ENCODE measurements at regions not wholly inside any gene's neighbourhood (a gene's known extent, or its start where the extent isn't known, plus 50 kb on each side); places are given as distances from the start of the nearest gene placed in this dataset.

DNA sequence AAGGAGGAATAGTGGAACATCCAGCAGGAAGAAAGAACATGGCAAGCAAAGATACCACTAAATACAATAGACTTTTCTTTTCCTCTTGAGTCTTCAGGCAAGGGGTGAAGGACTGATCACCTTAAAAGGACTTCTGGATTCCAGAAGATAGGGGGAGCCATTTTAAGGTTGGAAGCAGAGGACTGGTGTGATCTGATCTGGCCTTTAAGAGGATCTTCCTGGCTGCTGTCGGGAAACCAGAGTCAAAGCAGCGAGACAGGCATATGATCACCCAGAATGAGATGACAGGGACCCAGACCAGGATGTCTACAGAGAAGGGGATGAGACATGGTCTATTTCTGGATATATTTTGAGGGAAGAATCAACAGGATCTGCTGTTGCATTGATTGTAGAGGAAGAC lies 558.0 kb downstream of the STK39 start:
- H3K36me3 Mint-ChIP-seq, result no peaks in the 10 kb centered on the region
- peaks cover 0 to 4% (median 0%) of the 10 kb centered on the region in 7 donors for H3K9me3 Mint-ChIP-seq
- intact Hi-C loops (cut with micrococcal nuclease), result no loop called here
- 95% methylated on average over 2 of the region's 2 CpGs for WGBS (ENCODE audit: insufficient coverage)
- no peaks in the 10 kb centered on the region for H4K20me1 ChIP-seq (ENCODE audit: insufficient read depth, low read length)
- no peak overlapping the region for H3K4me2 ChIP-seq (replicated peaks; ENCODE audit: extremely low read depth, low read length, poor library complexity, severe bottlenecking)
- no peaks in the 10 kb centered on the region for H3K27me3 Mint-ChIP-seq (ENCODE audit: low read depth in 3 of 3)
- H3K4me3 Mint-ChIP-seq, result no peak overlapping the region
- no peak overlapping the region for H2AFZ ChIP-seq (ENCODE audit: insufficient read depth, low read depth, low read length, poor library complexity, severe bottlenecking)
- DNase-seq, result no peak
- no peaks in the 10 kb centered on the region for H3K4me1 Mint-ChIP-seq
- no peaks in the 10 kb centered on the region for H3K79me2 ChIP-seq (ENCODE audit: insufficient read depth, low read length)
- TF ChIP-seq, protein P1, sequence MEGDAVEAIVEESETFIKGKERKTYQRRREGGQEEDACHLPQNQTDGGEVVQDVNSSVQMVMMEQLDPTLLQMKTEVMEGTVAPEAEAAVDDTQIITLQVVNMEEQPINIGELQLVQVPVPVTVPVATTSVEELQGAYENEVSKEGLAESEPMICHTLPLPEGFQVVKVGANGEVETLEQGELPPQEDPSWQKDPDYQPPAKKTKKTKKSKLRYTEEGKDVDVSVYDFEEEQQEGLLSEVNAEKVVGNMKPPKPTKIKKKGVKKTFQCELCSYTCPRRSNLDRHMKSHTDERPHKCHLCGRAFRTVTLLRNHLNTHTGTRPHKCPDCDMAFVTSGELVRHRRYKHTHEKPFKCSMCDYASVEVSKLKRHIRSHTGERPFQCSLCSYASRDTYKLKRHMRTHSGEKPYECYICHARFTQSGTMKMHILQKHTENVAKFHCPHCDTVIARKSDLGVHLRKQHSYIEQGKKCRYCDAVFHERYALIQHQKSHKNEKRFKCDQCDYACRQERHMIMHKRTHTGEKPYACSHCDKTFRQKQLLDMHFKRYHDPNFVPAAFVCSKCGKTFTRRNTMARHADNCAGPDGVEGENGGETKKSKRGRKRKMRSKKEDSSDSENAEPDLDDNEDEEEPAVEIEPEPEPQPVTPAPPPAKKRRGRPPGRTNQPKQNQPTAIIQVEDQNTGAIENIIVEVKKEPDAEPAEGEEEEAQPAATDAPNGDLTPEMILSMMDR (IDR thresholded peaks at IDR 0.05), result no peak
- H3K9me3 ChIP-seq (replicated peaks in 1 of 2; ENCODE audit: control insufficient read depth in 1 of 2, insufficient read depth in 1 of 2, low read length in 2 of 2), result no peaks in the 10 kb centered on the region
- no peak overlapping the region for H3K4me3 ChIP-seq (replicated peaks in 1 of 3; ENCODE audit: low read depth in 2 of 3, low read length in 3 of 3)
- no peaks in the 10 kb centered on the region for H3K27me3 ChIP-seq (ENCODE audit: control insufficient read depth in 2 of 2, insufficient read depth in 2 of 2, low read length in 2 of 2)
- no peak overlapping the region for H3K27ac ChIP-seq (ENCODE audit: low read depth in 1 of 2, low read length in 2 of 2)
- H3K36me3 ChIP-seq (replicated peaks in 1 of 2; ENCODE audit: control insufficient read depth in 1 of 2, insufficient read depth in 2 of 2, low read length in 2 of 2), result no peaks in the 10 kb centered on the region
- no peak overlapping the region for H3K27ac Mint-ChIP-seq
- no peak overlapping the region for H3K9ac ChIP-seq (ENCODE audit: insufficient read depth, low read length, poor library complexity, severe bottlenecking)
- H3K4me1 ChIP-seq (ENCODE audit: control insufficient read depth in 1 of 2, insufficient read depth in 2 of 2, low read length in 2 of 2), result no peaks in the 10 kb centered on the region

DNA sequence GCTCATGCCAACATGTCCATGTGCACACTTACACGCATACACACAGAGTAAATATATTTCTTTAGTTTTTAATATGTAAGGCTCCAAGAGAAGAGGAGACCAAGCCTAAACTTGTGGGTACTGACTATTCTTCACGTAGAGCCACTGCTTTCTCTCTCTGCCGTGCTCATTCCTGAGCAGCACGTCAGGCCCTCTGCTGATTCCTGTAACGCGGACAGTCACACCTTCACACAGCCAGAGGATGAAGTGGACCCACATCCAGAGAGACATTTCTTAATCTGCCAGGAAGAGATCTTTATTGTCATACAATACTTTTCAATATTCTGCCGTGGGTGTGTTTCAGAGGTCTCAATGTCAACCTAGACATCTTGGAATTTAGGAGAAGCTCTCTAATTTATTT lies 560.7 kb downstream of the STK39 start:
- no peak overlapping the region for H3K4me3 Mint-ChIP-seq
- peaks cover 0 to 4% (median 2%) of the 10 kb centered on the region in 7 donors for H3K9me3 Mint-ChIP-seq
- no peak overlapping the region for H3K4me3 ChIP-seq (replicated peaks in 1 of 3; ENCODE audit: low read depth in 2 of 3, low read length in 3 of 3)
- no peaks in the 10 kb centered on the region for H3K36me3 Mint-ChIP-seq
- H2AFZ ChIP-seq (ENCODE audit: insufficient read depth, low read depth, low read length, poor library complexity, severe bottlenecking), result no peak overlapping the region
- no peaks in the 10 kb centered on the region for H4K20me1 ChIP-seq (ENCODE audit: insufficient read depth, low read length)
- no peak overlapping the region for H3K27ac ChIP-seq (ENCODE audit: low read depth in 1 of 2, low read length in 2 of 2)
- no peaks in the 10 kb centered on the region for H3K4me1 ChIP-seq (ENCODE audit: control insufficient read depth in 1 of 2, insufficient read depth in 2 of 2, low read length in 2 of 2)
- 100% methylated on average over 1 of the region's 7 CpGs for WGBS (ENCODE audit: insufficient coverage)
- intact Hi-C loops (cut with micrococcal nuclease), result no loop called here
- peaks cover 0 to 3% of the 10 kb centered on the region in 2 donors for H3K9me3 ChIP-seq (replicated peaks in 1 of 2; ENCODE audit: control insufficient read depth in 1 of 2, insufficient read depth in 1 of 2, low read length in 2 of 2)
- no peak for DNase-seq
- H3K36me3 ChIP-seq (replicated peaks in 1 of 2; ENCODE audit: control insufficient read depth in 1 of 2, insufficient read depth in 2 of 2, low read length in 2 of 2), result no peaks in the 10 kb centered on the region
- no peaks in the 10 kb centered on the region for H3K4me1 Mint-ChIP-seq
- H3K79me2 ChIP-seq (ENCODE audit: insufficient read depth, low read length), result no peaks in the 10 kb centered on the region
- no peaks in the 10 kb centered on the region for H3K27me3 Mint-ChIP-seq (ENCODE audit: low read depth in 3 of 3)
- H3K27ac Mint-ChIP-seq, result no peak overlapping the region
- H3K4me2 ChIP-seq (replicated peaks; ENCODE audit: extremely low read depth, low read length, poor library complexity, severe bottlenecking), result no peak overlapping the region
- no peaks in the 10 kb centered on the region for H3K27me3 ChIP-seq (ENCODE audit: control insufficient read depth in 2 of 2, insufficient read depth in 2 of 2, low read length in 2 of 2)
- TF ChIP-seq, protein P1 (IDR thresholded peaks at IDR 0.05), result no peak
- H3K9ac ChIP-seq (ENCODE audit: insufficient read depth, low read length, poor library complexity, severe bottlenecking), result no peak overlapping the region

Data from CD14-positive monocyte (primary cell).